AG09309 (cell line): ENCODE measurements at regions not wholly inside any gene's neighbourhood (a gene's known extent, or its start where the extent isn't known, plus 50 kb on each side); places are given as distances from the start of the nearest gene placed in this dataset.

Experiments
- DNase-seq: peaks from one replicate; pipeline ENCODE4 v3.0.0-alpha.2; 2010; ENCODE audit warnings: low read depth
- H3K4me3 ChIP-seq: 2 replicates; pipeline ENCODE4 v1.5.1; 2011; ENCODE audit warnings: mild to moderate bottlenecking, low read depth, low read length, moderate library complexity; ENCODE audit not compliant: control insufficient read depth
- CTCF ChIP-seq: IDR thresholded peaks from 2 replicates; pipeline ENCODE4 v1.5.1; 2011; ENCODE audit warnings: mild to moderate bottlenecking, low read depth, low read length, inconsistent platforms; ENCODE audit not compliant: insufficient read depth, control insufficient read depth; ENCODE audit errors: missing control alignments

- no peak for TF ChIP-seq CTCF
- no peak overlapping the region for H3K4me3 ChIP-seq
- no peak for DNase-seq
These were observed 917.0 kb upstream of the GHITM start for GRCh38 chr10:83222300-83222699.

GRCh38 chr10:83222832-83223742 lies 916.2 kb upstream of the GHITM start:
- H3K4me3 ChIP-seq: no peak overlapping the region
- no peak for DNase-seq

GRCh38 chr10:83225781-83226180 lies 913.5 kb upstream of the GHITM start:
- no peak overlapping the region for H3K4me3 ChIP-seq
- no peak for DNase-seq
- TF ChIP-seq CTCF: no peak

More at GRCh38 chr10:83222832-83223742, 916.2 kb upstream of the GHITM start:
- no peak for TF ChIP-seq CTCF

DNA sequence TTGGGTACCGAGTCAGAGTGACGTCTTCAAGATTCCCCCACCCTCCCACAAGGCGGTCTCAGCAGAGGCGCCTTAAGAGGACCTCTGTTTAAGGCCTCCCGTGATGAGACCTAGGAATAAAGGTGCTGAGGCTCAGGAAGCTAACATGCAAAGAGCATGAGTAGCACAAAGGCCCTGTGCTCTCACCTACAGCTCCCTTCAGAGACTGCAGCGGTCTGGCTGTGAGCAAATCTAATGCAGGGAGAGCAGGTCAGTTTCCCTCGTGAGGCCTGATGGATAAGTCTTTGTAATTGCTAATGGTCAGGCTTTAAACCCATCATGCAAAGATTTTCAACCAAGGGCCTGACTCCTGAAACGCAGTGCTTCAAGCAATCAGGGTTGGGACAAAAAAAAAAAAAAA lies 909.3 kb upstream of the GHITM start:
- no peak overlapping the region for H3K4me3 ChIP-seq
- no peak for DNase-seq
- no peak for TF ChIP-seq CTCF

GRCh38 chr10:83233691-83234090 lies 905.6 kb upstream of the GHITM start:
- no peak for TF ChIP-seq CTCF
- DNase-seq: no peak
- no peak overlapping the region for H3K4me3 ChIP-seq

DNA sequence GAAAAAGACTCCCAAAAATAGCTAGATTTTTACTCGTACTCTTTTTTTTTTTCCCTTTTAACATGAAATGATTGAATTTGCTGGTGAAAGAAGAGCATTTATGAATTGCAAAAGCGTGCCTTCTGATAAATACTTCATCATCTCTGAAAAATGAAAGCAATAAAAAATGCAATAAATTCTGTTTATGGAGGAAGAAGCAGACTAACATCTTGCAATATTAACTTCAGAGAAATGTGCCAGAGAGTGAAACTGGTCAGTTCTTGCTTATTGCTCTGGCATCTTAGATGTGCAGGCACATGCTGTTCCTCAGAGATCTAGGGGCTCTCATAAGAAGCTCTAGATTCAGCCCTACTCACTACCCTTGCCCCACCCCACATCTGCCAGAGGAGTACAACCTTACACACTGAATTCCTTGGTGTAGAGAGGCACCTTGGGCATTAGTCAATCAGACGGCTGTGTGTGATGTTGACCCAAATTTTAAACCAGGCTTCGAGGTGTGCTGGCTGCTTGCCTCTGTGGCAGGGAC lies 891.1 kb upstream of the GHITM start:
- TF ChIP-seq CTCF: no peak
- peak; percentile 34 for DNase-seq
- no peak overlapping the region for H3K4me3 ChIP-seq

GRCh38 chr10:83250396-83250795 lies 888.9 kb upstream of the GHITM start:
- no peak for TF ChIP-seq CTCF
- H3K4me3 ChIP-seq: no peak overlapping the region
- DNase-seq: no peak
